ENCODE measurements at regions not wholly inside any gene's neighbourhood (a gene's known extent, or its start where the extent isn't known, plus 50 kb on each side); places are given as distances from the start of the nearest gene placed in this dataset.

GRCh38 chr2:64859312-64860212, 129.6 kb upstream of the SLC1A4 start:
- H3K4me3 ChIP-seq (ENCODE audit: low read depth, low read length): no peak overlapping the region
- no peak for TF ChIP-seq CTCF (IDR thresholded peaks at IDR 0.05; ENCODE audit: low read depth, low read length)
- DNase-seq (ENCODE audit: low read depth, low spot score): peak; percentile 92
- in situ Hi-C loops (cut with HindIII; ENCODE audit: low sequenced_read_pairs): no loop called here

- no peak for DNase-seq (ENCODE audit: low read depth, low spot score)
- H3K4me3 ChIP-seq (ENCODE audit: low read depth, low read length): no peak overlapping the region
- in situ Hi-C loops (cut with HindIII; ENCODE audit: low sequenced_read_pairs): no loop called here
- TF ChIP-seq CTCF (IDR thresholded peaks at IDR 0.05; ENCODE audit: low read depth, low read length): no peak
These were observed 128.8 kb upstream of the SLC1A4 start for GRCh38 chr2:64860276-64860885.

- in situ Hi-C loops (cut with HindIII; ENCODE audit: low sequenced_read_pairs): no loop called here
- TF ChIP-seq CTCF (IDR thresholded peaks at IDR 0.05; ENCODE audit: low read depth, low read length): no peak
- DNase-seq (ENCODE audit: low read depth, low spot score): no peak
- no peak overlapping the region for H3K4me3 ChIP-seq (ENCODE audit: low read depth, low read length)
These were observed 128.3 kb upstream of the SLC1A4 start for GRCh38 chr2:64860936-64861335.

GRCh38 chr2:64861452-64862397, 127.5 kb upstream of the SLC1A4 start:
- in situ Hi-C loops (cut with HindIII; ENCODE audit: low sequenced_read_pairs): no loop called here

GRCh38 chr2:64862623-64863022, 126.6 kb upstream of the SLC1A4 start:
- no peak overlapping the region for H3K4me3 ChIP-seq (ENCODE audit: low read depth, low read length)
- no peak for TF ChIP-seq CTCF (IDR thresholded peaks at IDR 0.05; ENCODE audit: low read depth, low read length)
- in situ Hi-C loops (cut with HindIII; ENCODE audit: low sequenced_read_pairs): no loop called here
- no peak for DNase-seq (ENCODE audit: low read depth, low spot score)

More at GRCh38 chr2:64861452-64862397, 127.5 kb upstream of the SLC1A4 start:
- no peak for DNase-seq (ENCODE audit: low read depth, low spot score)
- TF ChIP-seq CTCF (IDR thresholded peaks at IDR 0.05; ENCODE audit: low read depth, low read length): no peak
- no peak overlapping the region for H3K4me3 ChIP-seq (ENCODE audit: low read depth, low read length)
